HepG2 (cell line): ENCODE measurements at regions not wholly inside any gene's neighbourhood (a gene's known extent, or its start where the extent isn't known, plus 50 kb on each side); places are given as distances from the start of the nearest gene placed in this dataset.

Experiments
- ATAC-seq: fragments of 200-7000 bp; cut with Tn5 transposase; 3 replicates; pipeline ENCODE4 v1.9.1; 2020; ENCODE audit warnings: mild to moderate bottlenecking, moderate library complexity
- BruUV-seq: library from RNA; stranded (reverse); fragments of 400-500 nt; replicated peaks from 2 replicates; lab custom pipeline; 2021; lab: Mats Ljungman, UMichigan
- CTCF ChIA-PET: fragments of 300-600 bp; formaldehyde crosslinking; extraction: SDS; loops from one replicate; lab custom pipeline; 2021; ENCODE audit warnings: low total read pairs, inconsistent platforms, low intra/inter-chr PET ratio; lab: Yijun Ruan, JAX
- POLR2A ChIA-PET: fragments of 350-600 bp; sonication (Branson Sonifier 250); formaldehyde crosslinking; loops from one replicate; lab custom pipeline; 2020; ENCODE audit warnings: antibody characterized with exemption, inconsistent platforms; lab: Yijun Ruan, JAX
- DNase-seq: peaks from one replicate; pipeline ENCODE4 v3.0.0-alpha.2; 2015; ENCODE audit warnings: low spot score
- FAIRE-seq: peaks from 3 replicates; lab custom pipeline; 2011; peaks lifted over from hg19 to GRCh38; lab: Jason Lieb, UNC
- H2AFZ ChIP-seq: one replicate; pipeline ENCODE4 v1.6.1; 2011; ENCODE audit warnings: low read length, inconsistent platforms
- H3K27ac ChIP-seq: fragments of 300-600 bp; 3 replicates; pipeline ENCODE4 v1.8.0; 2011; ENCODE audit warnings: mixed run types, mild to moderate bottlenecking, mixed read lengths, low read length, inconsistent platforms; ENCODE audit not compliant: insufficient read depth; ENCODE audit errors: extremely low read length
- H3K27me3 ChIP-seq, 2 experiments: fragments of 200-600 bp in 1 of 2; 2 replicates in 1 of 2; 3 replicates in 1 of 2; pipeline versions ENCODE4 v1.6.0 to v1.8.0; 2011; ENCODE audit warnings: low read length in 2 of 2, mild to moderate bottlenecking in 2 of 2, moderate library complexity in 2 of 2, inconsistent platforms in 1 of 2; ENCODE audit not compliant: insufficient read depth in 2 of 2, control insufficient read depth in 1 of 2
- H3K36me3 ChIP-seq, 2 experiments: fragments of 200-600 bp in 1 of 2; replicated peaks in 1 of 2; 2 replicates in 1 of 2; 3 replicates in 1 of 2; pipeline versions ENCODE4 v1.5.1 to v1.8.0; 2011; ENCODE audit warnings: low read length in 2 of 2, inconsistent platforms in 1 of 2; ENCODE audit not compliant: insufficient read depth in 2 of 2, control insufficient read depth in 1 of 2
- H3K4me1 ChIP-seq: 2 replicates; pipeline ENCODE4 v1.5.1; 2012; ENCODE audit warnings: low read length, inconsistent platforms; ENCODE audit not compliant: insufficient read depth
- H3K4me2 ChIP-seq: 2 replicates; pipeline ENCODE4 v1.6.0; 2011; ENCODE audit warnings: low read depth, low read length, inconsistent platforms
- H3K4me3 ChIP-seq, 3 experiments: fragments of 200-600 bp in 1 of 3; sonication (generic), shearing (Covaris generic) in 1 of 3; replicated peaks in 1 of 3; 2 replicates each; pipeline ENCODE4 v1.5.1; 2011 to 2016; ENCODE audit warnings: low read length in 3 of 3, inconsistent platforms in 2 of 3, low read depth in 2 of 3, mild to moderate bottlenecking in 2 of 3, control low read depth in 1 of 3, mixed read lengths in 1 of 3; ENCODE audit not compliant: insufficient read depth in 1 of 3
- H3K79me2 ChIP-seq: one replicate; pipeline ENCODE4 v1.6.1; 2011; ENCODE audit warnings: low read length, inconsistent platforms; ENCODE audit not compliant: insufficient read depth
- H3K9ac ChIP-seq: 2 replicates; pipeline ENCODE4 v1.6.0; 2011; ENCODE audit warnings: mild to moderate bottlenecking, low read depth, low read length, inconsistent platforms; ENCODE audit not compliant: insufficient read depth
- H3K9me3 ChIP-seq: 2 replicates; pipeline ENCODE4 v1.5.1; 2012; ENCODE audit warnings: mild to moderate bottlenecking, low read length
- H4K20me1 ChIP-seq: 2 replicates; pipeline ENCODE4 v1.6.0; 2011; ENCODE audit warnings: inconsistent platforms, mild to moderate bottlenecking, low read length, moderate library complexity; ENCODE audit not compliant: insufficient read depth
- CEBPG ChIP-seq: IDR thresholded peaks from 2 replicates; pipeline ENCODE4 v1.6.1; 2016
- RBAK ChIP-seq: sonication (generic); formaldehyde crosslinking; IDR thresholded peaks from 2 replicates; pipeline ENCODE4 v1.5.1; 2020; ENCODE audit warnings: mild to moderate bottlenecking, missing genetic modification reagents
- ZNF20 ChIP-seq: sonication (generic); formaldehyde crosslinking; IDR thresholded peaks from 2 replicates; pipeline ENCODE4 v1.4.0; 2020; ENCODE audit warnings: mild to moderate bottlenecking, moderate library complexity, missing genetic modification reagents
- ZNF530 ChIP-seq: sonication (generic); formaldehyde crosslinking; IDR thresholded peaks from 2 replicates; pipeline ENCODE4 v1.5.0; 2020; ENCODE audit warnings: low read depth, mild to moderate bottlenecking, missing genetic modification reagents
- WGBS: methylation state at CpG from one replicate; pipeline ENCODE4 v1.1.6; 2017; ENCODE audit warnings: low lambda C conversion rate; 5-methylcytosine and 5-hydroxymethylcytosine counted together
- in situ Hi-C: cut with HindIII; loops from 2 replicates; pipeline ENCODE4 v1.10.0; 2017; ENCODE audit warnings: low pct_unique_long_range_greater_than_20kb; ENCODE audit not compliant: extremely low pct_ligation_motif_present
- intact Hi-C: fragments of 100-400 bp; cut with micrococcal nuclease; formaldehyde crosslinking; loops from one replicate; pipeline ENCODE4 v1.10.0; 2022; ENCODE audit not compliant: unreplicated experiment
- TF ChIP-seq, protein P1 (sequence below): sonication (generic); formaldehyde crosslinking; IDR thresholded peaks from 2 replicates; pipeline ENCODE4 v1.4.0; 2020; ENCODE audit warnings: missing genetic modification reagents

DNA sequence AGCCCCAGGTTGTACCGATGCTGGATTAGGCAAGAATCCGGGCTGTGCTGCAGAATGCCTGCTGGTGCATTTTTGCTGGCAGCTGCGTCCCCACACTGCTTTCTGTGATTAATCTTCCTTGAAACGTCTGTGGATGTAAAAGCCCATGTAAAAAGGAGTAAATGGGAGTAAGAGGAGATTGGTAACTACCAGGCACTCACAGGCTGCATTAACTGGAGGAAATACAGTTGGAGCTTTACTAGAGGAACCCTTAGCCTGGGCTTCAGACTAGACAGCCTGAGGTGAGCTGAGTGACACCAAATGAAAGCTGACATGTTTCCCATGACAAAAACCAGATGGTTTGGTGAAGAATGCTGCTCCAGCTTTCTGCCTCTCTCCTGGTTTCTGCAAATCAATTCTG lies 190.4 kb upstream of the GAS1 start:
- FAIRE-seq = no peak
- Histone ChIP-seq H3K4me2 (no peak overlapping the region), H3K27me3 (peaks cover 0 to 12% of the 10 kb centered on the region in 2 experiments; a peak in 3 of 5 replicates), H3K9ac (no peak overlapping the region), H3K9me3 (no peaks in the 10 kb centered on the region), H2AFZ (no peak overlapping the region), H3K4me1 (no peaks in the 10 kb centered on the region), H4K20me1 (no peaks in the 10 kb centered on the region), H3K27ac (no peak overlapping the region), H3K79me2 (no peaks in the 10 kb centered on the region), H3K4me3 (no peak overlapping the region), H3K36me3 (no peaks in the 10 kb centered on the region)
- intact Hi-C loops = no loop called here
- ChIA-PET POLR2A (no interaction called here), CTCF (no interaction called here)
- in situ Hi-C loops = no loop called here
- TF ChIP-seq ZNF530 (CRISPR knock-in tag) (no peak), CEBPG (no peak), RBAK (CRISPR knock-in tag) (no peak), ZNF20 (CRISPR knock-in tag) (no peak)
- TF ChIP-seq, protein P1, sequence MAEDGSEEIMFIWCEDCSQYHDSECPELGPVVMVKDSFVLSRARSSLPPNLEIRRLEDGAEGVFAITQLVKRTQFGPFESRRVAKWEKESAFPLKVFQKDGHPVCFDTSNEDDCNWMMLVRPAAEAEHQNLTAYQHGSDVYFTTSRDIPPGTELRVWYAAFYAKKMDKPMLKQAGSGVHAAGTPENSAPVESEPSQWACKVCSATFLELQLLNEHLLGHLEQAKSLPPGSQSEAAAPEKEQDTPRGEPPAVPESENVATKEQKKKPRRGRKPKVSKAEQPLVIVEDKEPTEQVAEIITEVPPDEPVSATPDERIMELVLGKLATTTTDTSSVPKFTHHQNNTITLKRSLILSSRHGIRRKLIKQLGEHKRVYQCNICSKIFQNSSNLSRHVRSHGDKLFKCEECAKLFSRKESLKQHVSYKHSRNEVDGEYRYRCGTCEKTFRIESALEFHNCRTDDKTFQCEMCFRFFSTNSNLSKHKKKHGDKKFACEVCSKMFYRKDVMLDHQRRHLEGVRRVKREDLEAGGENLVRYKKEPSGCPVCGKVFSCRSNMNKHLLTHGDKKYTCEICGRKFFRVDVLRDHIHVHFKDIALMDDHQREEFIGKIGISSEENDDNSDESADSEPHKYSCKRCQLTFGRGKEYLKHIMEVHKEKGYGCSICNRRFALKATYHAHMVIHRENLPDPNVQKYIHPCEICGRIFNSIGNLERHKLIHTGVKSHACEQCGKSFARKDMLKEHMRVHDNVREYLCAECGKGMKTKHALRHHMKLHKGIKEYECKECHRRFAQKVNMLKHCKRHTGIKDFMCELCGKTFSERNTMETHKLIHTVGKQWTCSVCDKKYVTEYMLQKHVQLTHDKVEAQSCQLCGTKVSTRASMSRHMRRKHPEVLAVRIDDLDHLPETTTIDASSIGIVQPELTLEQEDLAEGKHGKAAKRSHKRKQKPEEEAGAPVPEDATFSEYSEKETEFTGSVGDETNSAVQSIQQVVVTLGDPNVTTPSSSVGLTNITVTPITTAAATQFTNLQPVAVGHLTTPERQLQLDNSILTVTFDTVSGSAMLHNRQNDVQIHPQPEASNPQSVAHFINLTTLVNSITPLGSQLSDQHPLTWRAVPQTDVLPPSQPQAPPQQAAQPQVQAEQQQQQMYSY (CRISPR knock-in tag) = no peak
- no peak for DNase-seq
- 0% methylated on average over 4 of the region's 4 CpGs for WGBS
- ATAC-seq = no peak
- no TSS peak for BruUV-seq
